ENCODE measurements at regions not wholly inside any gene's neighbourhood (a gene's known extent, or its start where the extent isn't known, plus 50 kb on each side); places are given as distances from the start of the nearest gene placed in this dataset.

- TF ChIP-seq PBX2 (CRISPR knock-in tag; IDR thresholded peaks at IDR 0.05; ENCODE audit: low read depth) (no peak), PBX2 (tag; conservative IDR thresholded peaks at IDR 0.05; ENCODE audit: low read depth) (peak; percentile 80), HNRNPH1 (optimal IDR thresholded peaks at IDR 0.05; ENCODE audit: low read depth, low read length) (no peak), LCOR (CRISPR knock-in tag; IDR thresholded peaks at IDR 0.05) (no peak), PRDM10 (IDR thresholded peaks at IDR 0.05; ENCODE audit: partially characterized antibody) (peak; percentile 43), CBFB (CRISPR knock-in tag; IDR thresholded peaks at IDR 0.05) (no peak), SMAD1 (IDR thresholded peaks at IDR 0.05; ENCODE audit: low read depth, low read length, partially characterized antibody) (peak; percentile 55), MTA3 (IDR thresholded peaks at IDR 0.05; ENCODE audit: borderline replicate concordance) (peak; percentile 33; the same call in 1 of the 2 replicates), EP300 (IDR thresholded peaks at IDR 0.05; ENCODE audit: low read length) (peak; percentile 90), SMARCA4 (IDR thresholded peaks at IDR 0.05) (peak; percentile 97), PURB (CRISPR knock-in tag; IDR thresholded peaks at IDR 0.05; ENCODE audit: low read depth) (no peak), TFAP4 (CRISPR knock-in tag; IDR thresholded peaks at IDR 0.05; ENCODE audit: borderline replicate concordance) (no peak), THAP7 (CRISPR knock-in tag; IDR thresholded peaks at IDR 0.05) (no peak), LEF1 (IDR thresholded peaks at IDR 0.05) (peak; percentile 59), JUND (IDR thresholded peaks at IDR 0.05; ENCODE audit: borderline replicate concordance, low read depth, low read length) (peak; percentile 99), JUND (tag; IDR thresholded peaks at IDR 0.05; ENCODE audit: borderline replicate concordance, low read depth, low read length) (peak; percentile 95), TAF9B (IDR thresholded peaks at IDR 0.05; ENCODE audit: partially characterized antibody) (peak; percentile 17), ZNF766 (CRISPR knock-in tag; conservative IDR thresholded peaks at IDR 0.05) (peak; percentile 58; the same call in 1 of the 2 replicates), C11orf30 (IDR thresholded peaks at IDR 0.05; ENCODE audit: low read depth) (peak; percentile 94), MAFK (IDR thresholded peaks at IDR 0.05; ENCODE audit: low read length) (peak; percentile 95)
Observed at GRCh38 chr3:39639344-39640236, 169.8 kb upstream of the MYRIP start (continued).

Data from K562 (cell line).